Activated T-cell treated with anti-CD3 and anti-CD28 coated beads, Interleukin-2, amount 50 U/mL, for 1 hour (primary cell): ENCODE measurements at regions not wholly inside any gene's neighbourhood (a gene's known extent, or its start where the extent isn't known, plus 50 kb on each side); places are given as distances from the start of the nearest gene placed in this dataset.

Experiments
- DNase-seq: peaks from one replicate; pipeline ENCODE4 v3.0.0-alpha.2; 2020

DNA sequence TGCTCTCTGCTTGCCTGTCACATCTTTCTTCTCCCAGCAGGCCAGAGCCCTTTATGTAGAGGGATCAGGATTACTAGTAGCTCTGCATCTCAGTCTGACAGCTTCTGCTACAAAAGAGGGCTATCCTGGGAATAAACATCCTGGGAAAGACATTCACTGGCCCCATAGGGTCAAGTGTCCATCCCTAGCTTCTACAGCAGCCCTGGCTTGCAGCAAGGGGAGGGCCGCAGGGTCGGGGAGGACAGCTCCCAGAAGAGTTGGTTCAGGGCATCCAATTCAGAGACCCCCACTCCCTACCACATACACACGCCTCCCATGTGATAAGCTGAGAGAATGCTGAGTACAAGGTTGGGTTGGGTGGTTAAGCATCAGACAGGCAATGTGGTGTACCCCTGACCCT is 154.1 kb upstream of the PDE10A start:
- DNase-seq = no peak

DNA sequence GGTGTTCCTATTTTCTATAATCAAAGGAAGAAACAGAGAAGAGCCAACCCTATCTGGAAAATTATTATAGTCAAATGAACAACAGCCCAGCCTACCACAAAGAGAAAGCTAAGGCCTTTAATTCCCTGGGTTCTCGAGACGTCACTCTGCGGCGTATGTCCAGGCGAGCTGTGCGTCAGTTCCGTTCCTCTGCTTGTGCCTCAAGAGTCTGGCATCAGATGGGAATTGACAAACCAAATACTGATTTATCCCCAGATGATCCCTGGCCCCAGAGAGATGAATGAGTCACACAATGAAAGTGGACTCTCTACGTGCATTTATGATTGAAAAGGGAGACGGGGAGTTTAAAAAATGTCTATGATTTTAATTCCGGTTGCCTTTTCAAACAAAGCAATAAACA is 151.6 kb upstream of the PDE10A start:
- no peak for DNase-seq

DNA sequence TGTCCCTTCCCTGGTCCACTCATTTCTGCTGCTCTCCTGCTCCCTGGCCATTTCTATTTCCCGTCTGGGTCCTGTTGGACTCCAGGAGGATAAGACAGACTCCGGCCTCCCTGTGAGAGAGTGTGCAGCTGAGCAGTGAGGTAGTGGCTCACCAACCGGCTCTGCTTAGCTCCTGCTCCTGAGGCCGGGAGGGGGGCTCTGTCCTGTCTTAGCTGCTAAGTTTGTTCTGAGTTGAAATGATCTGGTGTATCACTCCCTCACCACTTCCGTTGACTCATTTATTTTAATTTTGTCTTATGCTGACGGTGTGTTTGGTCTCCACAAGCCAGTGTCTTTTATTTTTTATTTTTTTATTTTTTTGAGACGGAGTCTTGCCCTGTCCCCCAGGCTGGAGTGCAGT is 148.5 kb upstream of the PDE10A start:
- DNase-seq = no peak

DNA sequence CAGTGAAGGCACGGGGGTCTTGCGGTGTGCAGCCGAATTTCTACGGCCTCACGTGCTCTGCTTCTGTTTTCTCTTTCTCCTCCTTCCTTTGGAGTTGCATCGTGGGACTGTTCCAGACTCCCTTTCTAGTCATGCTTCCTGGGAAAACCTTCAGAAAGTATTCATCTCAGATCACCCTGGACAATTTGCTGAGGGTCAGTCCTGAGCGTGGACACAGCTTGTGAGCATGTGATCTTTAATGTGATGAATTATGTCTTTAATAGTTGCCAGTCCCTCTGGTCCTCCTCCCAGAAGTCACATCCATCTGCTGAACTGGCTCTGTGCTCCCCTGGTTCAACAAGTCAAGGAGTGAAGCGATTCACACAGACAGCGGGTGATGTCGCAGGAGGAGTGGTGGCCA is 145.0 kb upstream of the PDE10A start:
- DNase-seq = no peak

DNA sequence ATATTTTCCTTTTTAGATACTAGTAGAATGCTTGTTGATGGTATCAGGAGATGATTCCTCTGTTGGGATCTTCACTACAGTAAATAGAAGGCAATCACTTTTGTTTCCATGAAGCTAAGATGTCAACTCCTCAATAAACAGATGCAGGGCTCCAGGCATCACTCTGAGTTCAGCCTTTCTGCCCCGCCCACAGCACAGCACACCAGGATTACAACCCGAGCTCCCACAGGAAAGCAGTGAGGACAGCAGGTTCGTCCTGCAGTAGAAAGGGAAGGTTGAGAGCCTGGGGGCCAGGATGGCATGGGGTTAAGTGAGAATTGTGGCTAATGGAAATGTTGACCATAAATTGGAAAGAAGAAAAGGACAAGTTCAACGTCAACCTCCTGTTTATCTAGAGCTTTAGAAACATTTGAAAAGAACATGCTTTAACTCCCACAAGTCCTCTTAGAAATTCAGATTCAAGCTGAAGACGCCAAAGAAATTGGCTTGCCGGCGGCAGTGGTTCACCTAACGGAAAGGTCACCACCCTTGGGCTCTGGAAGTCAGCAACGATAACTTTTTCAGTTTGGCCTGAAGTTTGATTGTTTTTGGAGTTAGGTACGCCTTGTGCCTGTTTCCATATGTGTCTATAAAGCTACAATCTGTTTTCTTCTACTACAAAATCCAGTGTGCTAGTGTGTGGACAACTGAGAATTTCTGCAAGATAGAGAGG is 144.4 kb upstream of the PDE10A start:
- DNase-seq = no peak

DNA sequence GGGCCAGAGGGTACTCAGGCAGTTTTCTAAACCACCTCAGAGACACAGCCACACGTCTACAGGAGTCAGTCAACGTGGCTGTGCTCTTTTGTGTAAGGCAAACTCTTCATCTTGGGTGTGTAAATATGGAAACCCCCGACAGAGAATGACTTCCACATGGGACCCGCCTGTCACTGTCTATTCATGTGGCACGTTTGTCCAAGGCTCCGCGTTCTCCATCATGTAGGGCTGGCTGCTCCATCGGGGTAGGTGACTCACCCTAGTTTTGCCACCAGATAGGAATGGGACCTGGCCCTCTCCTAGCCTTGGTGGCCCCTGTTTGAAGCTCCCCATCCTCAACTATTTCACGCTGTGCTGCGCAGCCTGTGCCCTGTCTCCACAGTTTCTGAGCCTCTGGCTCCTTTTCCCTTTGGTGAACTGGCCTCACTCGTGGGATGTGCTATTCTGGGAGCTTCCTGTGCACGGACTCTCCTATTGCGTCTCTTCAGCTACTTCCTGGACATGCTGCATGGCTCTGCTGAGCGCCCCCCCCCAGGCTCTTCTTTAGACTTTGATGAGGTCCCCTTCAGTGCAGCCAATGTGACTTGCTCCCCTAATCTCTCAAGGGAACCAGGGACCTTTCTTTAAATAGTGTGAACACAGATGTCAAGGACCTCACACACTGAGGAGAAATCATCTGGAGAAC is 143.2 kb upstream of the PDE10A start:
- DNase-seq = no peak

DNA sequence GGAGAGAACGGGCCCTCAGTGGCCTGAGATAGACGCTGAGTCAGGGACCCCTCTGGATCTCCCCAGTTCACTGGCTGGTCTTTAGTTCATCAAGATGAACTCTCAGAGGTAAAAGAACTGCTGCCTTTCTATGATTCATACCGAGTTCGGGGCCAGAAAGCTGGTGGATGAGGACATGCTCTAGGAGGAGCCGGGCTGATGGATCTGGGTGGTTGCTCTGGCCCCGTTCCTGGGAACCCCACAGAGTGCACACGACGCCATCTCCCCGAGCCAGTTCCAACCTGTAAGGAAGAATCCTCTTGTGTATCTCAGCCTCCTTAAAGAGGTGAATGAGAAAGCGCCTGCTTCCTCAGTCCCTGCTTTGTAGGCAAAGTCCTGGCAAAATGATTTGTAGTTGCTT is 142.6 kb upstream of the PDE10A start:
- no peak for DNase-seq

DNA sequence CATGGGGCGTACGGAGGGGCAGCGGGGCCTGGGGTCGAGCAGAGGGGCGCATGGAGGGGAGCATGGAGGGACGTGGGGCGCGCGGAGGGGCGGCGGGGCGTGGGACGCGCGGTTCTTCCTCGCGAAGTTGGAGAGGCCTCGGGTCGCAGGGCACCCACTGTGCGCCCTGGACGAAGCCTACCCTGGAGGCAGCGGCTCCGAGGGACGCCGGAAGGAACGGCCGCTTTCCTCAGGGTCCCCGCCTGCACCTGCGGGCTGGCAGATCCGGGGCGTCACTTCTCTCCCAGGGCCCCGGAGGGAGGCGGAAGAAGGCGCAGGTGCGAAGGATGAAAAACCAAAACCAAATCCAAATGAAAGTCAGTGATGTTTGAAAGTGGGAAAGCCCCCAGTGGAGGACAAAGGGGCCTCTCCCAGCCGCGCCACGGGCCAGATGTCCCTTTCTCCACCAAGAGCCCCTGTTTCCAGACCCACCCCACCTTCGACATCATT is 142.1 kb upstream of the PDE10A start:
- no peak for DNase-seq

DNA sequence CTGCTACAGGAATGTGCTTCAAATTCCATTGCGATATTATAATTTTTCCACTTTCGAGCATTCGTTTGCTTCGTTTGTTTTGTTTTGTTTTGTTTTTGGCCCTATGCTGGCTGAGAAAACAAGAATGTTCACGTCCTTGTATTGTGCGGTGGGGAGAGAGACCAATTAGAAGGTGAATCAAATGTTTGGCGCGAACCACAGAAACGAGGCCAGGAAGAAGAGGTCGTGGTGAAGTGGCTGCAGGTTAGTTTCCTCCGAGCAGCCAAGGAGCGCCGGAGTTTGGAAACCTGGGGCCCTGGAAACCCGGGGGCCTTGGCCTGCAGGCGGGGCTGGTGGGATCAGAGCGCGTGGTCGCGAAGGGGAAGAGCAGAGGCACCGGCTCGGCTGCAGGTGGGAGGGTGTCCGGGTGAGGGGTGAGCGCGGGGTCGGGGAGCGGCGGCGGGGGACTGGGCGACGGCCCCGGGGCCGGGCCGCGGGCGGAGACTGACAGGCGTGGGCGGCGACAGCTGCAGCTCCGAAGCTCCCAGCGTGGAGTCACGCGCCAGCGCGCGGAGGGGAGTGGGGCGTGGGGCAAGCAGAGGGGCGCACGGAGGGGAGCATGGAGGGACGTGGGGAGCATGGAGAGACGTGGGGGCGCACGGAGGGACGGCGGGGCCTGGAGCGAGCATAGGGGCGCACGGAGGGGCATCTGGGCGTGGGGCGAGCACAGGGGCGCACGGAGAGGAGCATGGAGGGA is 141.5 kb upstream of the PDE10A start:
- no peak for DNase-seq

DNA sequence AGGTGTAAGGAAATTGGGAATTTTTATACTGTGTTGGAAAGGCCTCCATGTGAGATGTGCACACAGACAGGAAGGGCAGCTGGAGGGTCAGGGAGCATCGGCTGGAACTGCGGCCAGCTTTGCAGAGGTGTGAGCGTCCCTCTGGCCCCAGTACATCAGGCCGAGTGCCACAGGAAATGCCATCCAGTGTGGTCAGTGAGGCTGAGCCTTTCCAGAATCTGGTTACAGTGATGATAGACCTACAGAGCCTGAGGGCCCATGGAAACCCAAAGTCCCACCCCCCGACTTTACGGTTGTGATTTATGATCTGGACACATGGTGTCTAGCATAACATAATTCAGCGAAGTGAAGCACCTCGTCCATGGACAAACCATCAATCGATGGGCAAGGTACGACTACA is 137.3 kb upstream of the PDE10A start:
- no peak for DNase-seq

DNA sequence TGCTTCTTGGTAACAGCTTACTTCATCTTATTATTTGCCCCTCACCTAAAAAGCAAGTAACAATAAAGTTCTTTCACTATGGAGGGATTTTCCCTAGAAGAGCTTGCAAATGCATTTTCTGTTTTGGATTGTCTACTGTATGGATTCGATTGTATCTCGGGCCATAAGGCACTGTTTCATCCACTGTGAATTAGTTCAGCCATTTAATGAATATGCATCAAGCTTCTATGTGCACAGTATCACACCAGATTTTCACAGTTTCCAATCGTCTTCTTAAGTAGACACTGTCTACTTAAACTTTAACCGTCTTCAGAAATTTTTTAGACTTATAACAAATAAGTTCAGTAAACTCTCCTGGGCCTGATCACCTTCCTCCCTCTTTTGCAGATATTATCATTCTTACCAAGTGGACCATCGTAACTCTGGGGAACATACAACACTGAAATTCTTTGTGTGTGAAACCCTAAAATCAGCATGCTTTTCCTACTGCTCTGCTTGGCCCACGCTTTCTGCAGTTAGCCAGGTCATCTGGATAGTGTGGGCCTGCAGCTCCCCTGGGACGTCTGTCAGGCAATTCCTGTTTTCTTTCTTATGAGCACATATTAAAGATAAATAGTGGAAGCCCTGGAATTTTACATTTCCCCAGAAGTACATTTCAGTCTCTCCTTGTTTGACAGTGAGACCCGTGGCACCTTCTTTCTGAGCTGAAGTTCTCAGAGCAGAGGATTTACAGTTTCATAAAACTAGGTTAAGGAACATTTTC is 136.5 kb upstream of the PDE10A start:
- no peak for DNase-seq

DNA sequence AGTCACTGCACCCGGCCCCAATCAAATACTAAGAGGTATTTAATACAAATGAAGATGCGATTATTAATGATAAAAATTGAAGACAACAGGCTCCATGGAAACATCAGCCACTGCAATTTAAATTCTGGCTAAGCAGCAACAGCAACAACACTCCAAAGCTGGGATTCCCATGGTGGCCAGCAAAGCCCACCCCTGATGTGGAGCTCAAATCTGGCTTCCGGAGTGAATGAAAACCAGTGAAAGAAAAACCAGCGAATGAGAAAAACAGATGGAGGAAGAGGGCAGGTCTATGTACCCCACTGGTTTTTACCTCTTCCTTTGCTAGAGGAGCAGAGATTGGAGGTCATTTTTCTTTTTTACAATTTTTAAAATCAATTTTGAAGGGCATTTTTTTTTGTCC is 135.9 kb upstream of the PDE10A start:
- DNase-seq = no peak

DNA sequence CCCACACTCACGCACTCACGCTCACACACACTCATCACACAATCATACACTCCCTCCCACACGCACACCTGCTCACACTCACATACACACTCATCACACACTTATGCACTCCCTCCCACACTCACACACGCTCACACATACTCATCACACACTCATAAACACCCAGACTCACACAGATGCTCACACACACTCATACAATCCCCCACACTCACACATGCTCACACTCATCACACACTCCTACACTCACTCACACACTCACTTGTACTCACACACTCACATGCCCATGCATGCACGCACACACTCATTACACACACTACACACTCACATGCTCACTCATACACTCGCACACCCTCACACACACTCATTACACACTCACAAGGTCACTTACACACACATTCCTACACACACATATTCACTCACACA is 131.1 kb upstream of the PDE10A start:
- no peak for DNase-seq

DNA sequence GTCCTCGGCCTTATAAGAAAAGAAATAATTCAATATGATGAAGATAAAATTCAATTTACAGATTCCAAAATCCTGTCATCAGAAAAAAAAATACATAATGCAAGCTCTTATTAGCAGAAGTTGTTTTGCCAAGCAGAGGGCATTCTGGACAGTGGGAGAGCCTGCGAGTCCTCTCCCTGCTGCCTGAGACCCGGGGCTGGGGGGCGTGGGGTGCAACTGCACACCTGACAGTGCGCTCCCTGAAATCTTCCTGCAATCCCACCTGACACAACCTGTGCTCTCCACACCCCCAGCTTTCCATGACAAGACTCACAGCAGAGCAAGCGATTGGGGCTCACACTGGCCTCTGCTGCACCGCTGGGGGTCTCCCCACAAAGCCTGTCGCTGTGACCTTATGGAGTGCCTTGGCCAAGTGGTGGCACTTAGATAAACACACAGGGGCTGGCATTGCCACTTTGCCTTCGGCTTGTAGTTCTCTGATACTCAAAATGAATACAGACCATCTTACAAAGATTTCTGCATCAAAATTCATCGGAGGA is 130.3 kb upstream of the PDE10A start:
- no peak for DNase-seq

DNA sequence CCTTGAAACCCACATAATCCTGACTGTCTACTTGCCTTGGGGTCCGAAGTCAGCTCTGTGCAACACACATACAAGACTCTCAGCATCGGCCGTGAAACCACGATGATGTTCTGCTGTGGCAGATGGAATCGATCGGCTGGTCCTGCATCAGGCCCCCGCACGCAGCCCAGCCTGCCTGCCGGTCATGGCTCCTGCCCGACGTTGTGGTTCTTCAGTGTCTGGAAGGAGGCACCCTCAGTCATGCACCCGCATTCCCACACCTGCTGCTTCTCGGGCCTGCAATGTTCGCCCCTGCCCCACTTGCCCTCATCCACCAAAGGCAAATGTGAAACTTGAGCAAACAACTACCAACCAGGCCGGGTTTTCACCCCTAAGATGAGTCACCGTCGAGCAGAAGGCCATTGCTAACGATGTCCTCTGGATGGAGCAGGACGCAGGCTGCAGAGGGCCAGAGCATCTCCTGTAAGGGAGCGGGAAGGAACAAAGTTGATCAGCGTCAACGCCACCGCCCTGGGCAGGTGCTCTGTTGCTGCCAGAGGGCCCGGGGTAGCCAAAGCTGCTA is 128.9 kb upstream of the PDE10A start:
- no peak for DNase-seq

DNA sequence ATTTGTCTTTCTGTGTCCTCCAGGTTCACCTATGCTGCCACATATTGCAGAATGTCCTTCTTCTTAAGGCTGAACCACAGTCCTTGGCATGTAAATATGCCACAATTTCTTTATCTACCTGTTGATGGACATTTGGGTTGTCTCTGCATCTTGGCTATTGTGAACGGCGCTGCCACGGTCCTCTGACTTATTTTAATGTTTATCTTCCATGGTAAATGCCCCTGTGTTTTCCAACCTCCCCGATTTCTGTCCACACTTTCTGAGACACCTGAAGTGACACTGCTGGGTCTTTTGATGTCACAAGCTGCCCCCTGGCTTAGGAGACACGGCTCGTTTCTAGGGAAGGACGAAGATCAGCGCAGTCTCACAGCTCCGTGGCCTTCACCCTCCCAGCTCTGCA is 128.3 kb upstream of the PDE10A start:
- no peak for DNase-seq

DNA sequence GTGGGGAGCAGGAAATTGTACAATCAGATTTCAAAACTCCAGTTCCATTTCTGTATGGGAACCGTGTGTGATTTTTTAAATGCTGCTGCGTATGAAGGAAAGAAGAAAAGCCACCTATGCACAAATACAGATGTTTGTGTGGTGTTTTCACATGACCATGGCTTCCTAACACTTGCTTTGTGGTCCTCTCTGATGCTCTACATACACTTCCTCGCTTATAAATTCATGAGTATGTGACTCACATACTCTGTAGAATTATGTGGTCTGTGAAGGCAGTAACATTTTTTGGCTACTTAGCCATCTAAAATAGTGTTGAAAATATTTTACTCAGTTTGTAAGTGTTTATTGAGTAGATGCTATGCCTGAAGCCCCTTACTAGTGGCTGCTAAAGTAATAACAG is 119.8 kb upstream of the PDE10A start:
- DNase-seq = no peak

DNA sequence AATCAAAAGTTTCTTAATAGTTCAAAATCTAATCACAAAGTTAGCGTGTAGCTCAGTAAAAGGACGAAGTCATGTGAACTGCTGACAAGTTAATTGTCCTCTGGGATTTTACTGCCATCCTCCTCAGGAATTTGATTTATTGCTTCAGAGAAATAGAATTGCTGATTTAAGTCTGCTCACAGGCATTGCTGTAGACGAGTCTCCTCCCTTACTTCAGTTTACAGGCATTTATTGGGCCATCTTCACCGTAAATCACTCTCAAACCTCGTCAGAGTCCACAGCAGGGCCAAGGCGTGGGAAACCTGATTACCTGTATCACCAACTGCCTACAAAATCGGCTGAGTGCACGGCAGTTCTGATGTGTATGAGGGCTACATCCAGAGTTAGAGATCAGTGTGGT is 119.1 kb upstream of the PDE10A start:
- DNase-seq = no peak

DNA sequence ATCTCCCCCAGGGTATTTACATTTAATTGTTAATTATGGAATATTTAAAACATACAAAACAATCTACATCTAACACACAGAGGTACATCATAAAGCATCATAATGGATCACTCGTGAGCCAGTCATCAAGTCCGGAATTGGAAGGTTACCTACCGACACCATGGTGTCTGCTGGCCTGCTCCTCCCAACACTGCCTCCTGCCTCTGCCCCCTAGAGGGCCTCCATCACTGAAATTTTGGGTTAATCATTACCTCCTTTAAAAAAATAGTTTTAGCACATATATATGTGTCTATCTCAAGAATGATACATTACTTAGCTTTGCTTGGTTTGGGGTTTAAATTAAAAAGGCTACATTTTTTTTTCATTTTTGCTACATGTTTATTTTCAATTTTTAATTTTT is 114.6 kb upstream of the PDE10A start:
- DNase-seq = no peak

DNA sequence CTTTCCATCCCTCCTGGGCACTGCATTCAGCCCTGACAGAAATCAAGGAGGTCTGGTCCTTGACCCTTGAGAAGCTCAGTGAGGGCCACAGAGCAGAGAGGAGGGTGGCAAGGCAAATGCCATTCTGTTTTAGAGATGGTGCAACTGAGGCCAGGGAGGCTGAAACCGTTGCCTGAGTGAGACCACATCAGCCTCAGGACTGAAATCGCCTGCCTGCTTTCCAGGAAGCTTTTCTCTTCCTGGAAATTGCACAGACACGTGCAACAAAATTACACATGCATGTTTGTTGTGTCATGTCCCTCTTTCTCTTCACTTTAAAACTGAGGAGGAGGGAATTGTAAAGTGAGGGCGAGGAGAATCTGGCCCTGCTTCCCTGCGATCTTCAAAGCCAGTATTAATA is 113.7 kb upstream of the PDE10A start:
- no peak for DNase-seq

DNA sequence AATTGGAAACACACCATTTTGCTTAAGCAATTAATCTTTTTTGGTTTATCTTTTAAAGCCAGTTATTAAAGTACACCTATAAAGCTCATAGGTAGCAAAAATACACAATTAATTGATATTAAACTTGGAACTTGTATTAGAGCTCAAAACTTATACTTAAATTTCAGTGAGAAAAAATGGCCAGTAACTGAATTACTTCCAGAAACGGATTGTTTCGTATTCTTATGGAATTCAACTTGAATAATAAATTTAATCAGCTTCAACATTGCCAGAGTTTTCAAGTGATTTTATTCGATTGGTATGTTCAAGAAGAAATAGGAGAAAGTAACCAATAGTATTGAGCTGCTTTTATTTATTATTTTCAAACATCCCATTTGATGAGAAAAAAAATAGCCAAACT is 112.7 kb upstream of the PDE10A start:
- no peak for DNase-seq

DNA sequence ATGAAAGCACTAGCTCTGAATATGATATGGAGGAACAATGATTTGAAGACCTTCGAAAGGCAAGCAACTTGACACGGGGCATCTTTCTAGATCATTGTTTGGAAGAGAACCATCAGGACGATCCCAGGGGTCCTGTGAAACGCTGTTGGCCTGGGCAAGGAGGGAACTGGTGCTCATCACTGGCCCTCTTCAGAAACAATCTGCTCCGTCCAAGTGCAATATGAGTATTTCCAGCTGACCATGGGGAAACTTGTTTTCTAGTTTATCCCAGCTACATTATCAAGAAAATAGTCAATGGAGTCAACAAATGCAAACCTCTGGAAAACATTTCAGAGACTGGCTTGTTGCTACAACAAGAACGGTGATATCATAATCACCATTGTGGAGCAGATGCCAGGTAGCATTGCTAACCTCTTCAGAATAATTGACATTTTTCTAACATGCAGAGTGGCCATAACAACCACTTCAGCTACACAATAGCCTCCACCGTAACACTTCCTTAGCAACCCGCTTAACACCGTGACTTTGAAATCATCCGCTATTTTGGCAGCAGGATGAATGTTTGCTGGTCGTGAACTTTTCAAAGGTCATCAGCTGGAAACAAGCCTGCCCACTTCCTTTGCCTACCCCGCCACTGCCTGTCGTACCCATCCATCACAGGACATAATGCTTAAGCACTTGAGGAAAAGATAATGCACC is 112.0 kb upstream of the PDE10A start:
- no peak for DNase-seq
